B cell (primary cell): ENCODE measurements at regions not wholly inside any gene's neighbourhood (a gene's known extent, or its start where the extent isn't known, plus 50 kb on each side); places are given as distances from the start of the nearest gene placed in this dataset.

Source experiments
- ATAC-seq: fragments of 200-7000 bp; cut with Tn5 transposase; one replicate; pipeline ENCODE4 v1.10.0; 2021; ENCODE audit warnings: low read depth, mild to moderate bottlenecking, moderate number of reproducible peaks, moderate library complexity
- CTCF ChIA-PET: fragments of 350-600 bp; sonication (Branson Sonifier 250); formaldehyde crosslinking; loops from one replicate; lab custom pipeline; 2021; ENCODE audit warnings: antibody characterized with exemption, inconsistent platforms; lab: Charles Lee
- POLR2A ChIA-PET: fragments of 350-600 bp; sonication (Branson Sonifier 250); formaldehyde crosslinking; loops from one replicate; lab custom pipeline; 2021; ENCODE audit warnings: antibody characterized with exemption; lab: Charles Lee
- DNase-seq: peaks from one replicate; pipeline ENCODE4 v3.0.0; 2013
- H2AFZ ChIP-seq: 2 replicates; pipeline ENCODE4 v1.6.1; 2012; ENCODE audit warnings: mild to moderate bottlenecking, low read depth, low read length; ENCODE audit not compliant: insufficient read depth, poor library complexity, severe bottlenecking
- H3K27ac ChIP-seq, 2 donors: 1 replicate in 1 of 2; 2 replicates in 1 of 2; pipeline ENCODE4 v1.5.1; 2012 to 2013; ENCODE audit warnings: low read length in 2 of 2, mild to moderate bottlenecking in 2 of 2, moderate library complexity in 1 of 2
- H3K27me3 ChIP-seq, 4 experiments: fragments of 200-600 bp in 1 of 4; sonication (generic) in 1 of 4; replicated peaks in 1 of 4; 1 replicate in 2 of 4; 2 replicates in 2 of 4; pipeline versions ENCODE4 v1.6.1 to v1.7.0; 2013 to 2016; ENCODE audit warnings: low read length in 3 of 4, mild to moderate bottlenecking in 2 of 4, mixed read lengths in 1 of 4, moderate library complexity in 1 of 4; ENCODE audit not compliant: insufficient read depth in 4 of 4, control insufficient read depth in 3 of 4; ENCODE audit errors: control extremely low read depth in 1 of 4
- H3K36me3 ChIP-seq, 2 experiments: replicated peaks in 1 of 2; 1 replicate in 1 of 2; 2 replicates in 1 of 2; pipeline versions ENCODE4 v1.6.1 to v1.7.1; 2013; ENCODE audit warnings: low read length in 1 of 2; ENCODE audit not compliant: insufficient read depth in 2 of 2, control insufficient read depth in 1 of 2; ENCODE audit errors: control extremely low read depth in 1 of 2, extremely low read depth in 1 of 2
- H3K4me1 ChIP-seq, 2 donors: fragments of 200-600 bp in 1 of 2; sonication (generic) in 1 of 2; 1 replicate in 1 of 2; 2 replicates in 1 of 2; pipeline versions ENCODE4 v1.5.1 to v1.6.1; 2013 to 2017; ENCODE audit warnings: low read length in 2 of 2; ENCODE audit not compliant: control insufficient read depth in 2 of 2, insufficient read depth in 2 of 2
- H3K4me2 ChIP-seq: replicated peaks from 2 replicates; pipeline ENCODE3; 2012; ENCODE audit warnings: mild to moderate bottlenecking, low read depth, low read length; ENCODE audit not compliant: poor library complexity, severe bottlenecking
- H3K4me3 ChIP-seq, 5 experiments: fragments of 200-600 bp in 1 of 5; sonication (generic) in 1 of 5; 1 replicate in 3 of 5; 2 replicates in 2 of 5; pipeline versions ENCODE4 v1.5.1 to v1.7.0; 2011 to 2016; ENCODE audit warnings: low read length in 4 of 5, mild to moderate bottlenecking in 4 of 5, low read depth in 2 of 5, control low read depth in 1 of 5, moderate library complexity in 1 of 5; ENCODE audit not compliant: insufficient read depth in 1 of 5; ENCODE audit errors: control extremely low read depth in 1 of 5, extremely low read depth in 1 of 5
- H3K79me2 ChIP-seq: fragments of 200-600 bp; sonication (generic); one replicate; pipeline ENCODE4 v1.6.0; 2016; ENCODE audit warnings: low read length; ENCODE audit not compliant: control insufficient read depth, insufficient read depth
- H3K9ac ChIP-seq: fragments of 200-600 bp; sonication (generic); 2 replicates; pipeline ENCODE4 v1.6.1; 2017; ENCODE audit warnings: mild to moderate bottlenecking, low read length, moderate library complexity
- H3K9me3 ChIP-seq, 3 donors: one replicate each; pipeline versions ENCODE4 v1.6.1 to v1.7.1; 2013; ENCODE audit warnings: low read length in 2 of 3; ENCODE audit not compliant: control insufficient read depth in 2 of 3, insufficient read depth in 1 of 3; ENCODE audit errors: control extremely low read depth in 1 of 3
- H4K20me1 ChIP-seq: 2 replicates; pipeline ENCODE4 v1.6.0; 2012; ENCODE audit warnings: mild to moderate bottlenecking, low read length; ENCODE audit not compliant: insufficient read depth, control insufficient read depth, poor library complexity, severe bottlenecking
- H3K27ac Mint-ChIP-seq: one replicate; pipeline ENCODE4 v1.8.0; 2021; ENCODE audit warnings: mixed read lengths
- H3K27me3 Mint-ChIP-seq: one replicate; pipeline ENCODE4 v1.8.0; 2021; ENCODE audit warnings: mixed read lengths
- H3K4me1 Mint-ChIP-seq: one replicate; pipeline ENCODE4 v1.8.0; 2021; ENCODE audit warnings: mixed read lengths
- H3K4me3 Mint-ChIP-seq: one replicate; pipeline ENCODE4 v1.8.0; 2021; ENCODE audit warnings: mixed read lengths
- H3K9me3 Mint-ChIP-seq: one replicate; pipeline ENCODE4 v1.8.0; 2022; ENCODE audit warnings: mixed read lengths; ENCODE audit not compliant: insufficient read depth
- CTCF ChIP-seq: fragments of 200-600 bp; IDR thresholded peaks from one replicate; pipeline ENCODE4 v1.8.0; 2022; ENCODE audit warnings: antibody characterized with exemption, mild to moderate bottlenecking
- EZH2 ChIP-seq: IDR thresholded peaks from 2 replicates; pipeline ENCODE4 v1.6.1; 2012; ENCODE audit warnings: borderline replicate concordance, low read depth, mild to moderate bottlenecking, moderate library complexity, low read length; ENCODE audit not compliant: insufficient read depth, poor library complexity, severe bottlenecking
- WGBS: methylation state at CpG from one replicate; pipeline ENCODE4 v1.1.5; 2013; ENCODE audit warnings: missing lambda C conversion rate; ENCODE audit not compliant: insufficient coverage; 5-methylcytosine and 5-hydroxymethylcytosine counted together
- intact Hi-C: fragments of 100-400 bp; cut with micrococcal nuclease; formaldehyde crosslinking; loops from one replicate; pipeline ENCODE4 v1.10.0; 2022

- no peak overlapping the region for H3K27ac Mint-ChIP-seq
- no peak overlapping the region for H3K9ac ChIP-seq
- ChIA-PET CTCF (no interaction called here), POLR2A (no interaction called here)
- TF ChIP-seq EZH2 (no peak), CTCF (no peak)
- no peaks in the 10 kb centered on the region for H3K79me2 ChIP-seq
- DNase-seq (no peak), ATAC-seq (no peak)
- peaks cover 19% of the 10 kb centered on the region for H3K27me3 Mint-ChIP-seq
- H3K4me3 Mint-ChIP-seq: no peak overlapping the region
- intact Hi-C loops: no loop called here
- peaks cover 0 to 3% (median 0%) of the 10 kb centered on the region in 3 donors for H3K9me3 ChIP-seq
- peak overlapping the region; percentile 19 for H2AFZ ChIP-seq
- no peaks in the 10 kb centered on the region for H4K20me1 ChIP-seq
- no peaks in the 10 kb centered on the region for H3K4me1 ChIP-seq
- H3K4me2 ChIP-seq: no peak overlapping the region
- no peak overlapping the region for H3K27ac ChIP-seq
- no peak overlapping the region for H3K4me3 ChIP-seq
- WGBS: 79% methylated on average over 4 of the region's 5 CpGs
- no peaks in the 10 kb centered on the region for H3K9me3 Mint-ChIP-seq
- H3K36me3 ChIP-seq: no peaks in the 10 kb centered on the region
- no peaks in the 10 kb centered on the region for H3K27me3 ChIP-seq
- peaks cover 8% of the 10 kb centered on the region for H3K4me1 Mint-ChIP-seq
These were observed 343.1 kb upstream of the ARGLU1 start for GRCh38 chr13:106911020-106911419.

GRCh38 chr13:106906426-106906996 lies 338.6 kb upstream of the ARGLU1 start:
- Histone ChIP-seq H3K79me2 (no peaks in the 10 kb centered on the region), H3K36me3 (no peaks in the 10 kb centered on the region)

More at GRCh38 chr13:106906426-106906996, 338.6 kb upstream of the ARGLU1 start:
- 91% methylated on average over 10 of the region's 13 CpGs for WGBS
- TF ChIP-seq CTCF: no peak
- Mint-ChIP-seq H3K9me3 (no peaks in the 10 kb centered on the region), H3K4me1 (peaks cover 7% of the 10 kb centered on the region), H3K4me3 (no peak overlapping the region), H3K27ac (no peak overlapping the region), H3K27me3 (peaks cover 10% of the 10 kb centered on the region)
- DNase-seq (no peak), ATAC-seq (no peak)
- H4K20me1 ChIP-seq: no peaks in the 10 kb centered on the region
- H3K4me3 ChIP-seq: no peak overlapping the region
- no peak overlapping the region for H3K4me2 ChIP-seq
- H3K9me3 ChIP-seq: peaks cover 0 to 3% (median 0%) of the 10 kb centered on the region in 3 donors
- POLR2A ChIA-PET: no interaction called here
- H3K27me3 ChIP-seq: no peaks in the 10 kb centered on the region
- H2AFZ ChIP-seq: no peak overlapping the region
- intact Hi-C loops: no loop called here
- no peak overlapping the region for H3K9ac ChIP-seq
- H3K4me1 ChIP-seq: no peaks in the 10 kb centered on the region
- CTCF ChIA-PET: no interaction called here
- no peak overlapping the region for H3K27ac ChIP-seq
